ENCODE measurements at regions not wholly inside any gene's neighbourhood (a gene's known extent, or its start where the extent isn't known, plus 50 kb on each side); places are given as distances from the start of the nearest gene placed in this dataset.
"Not testable (repeated sequence)": the region's sequence is repeated elsewhere in the genome, so short reads cannot be mapped to it uniquely, and the experiment has no call there.

GRCh38 chr19:30066781-30067759 lies 125.0 kb downstream of the URI1 start:
- Histone ChIP-seq H3K27me3 (ENCODE audit: control insufficient read depth, insufficient read depth, low read length) (peaks cover 17% of the 10 kb centered on the region), H3K36me3 (ENCODE audit: insufficient read depth, low read length) (no peaks in the 10 kb centered on the region), H3K9ac (ENCODE audit: low read depth, low read length) (no peak overlapping the region), H3K4me1 (ENCODE audit: control insufficient read depth, insufficient read depth, low read length) (no peaks in the 10 kb centered on the region), H3K4me2 (ENCODE audit: low read length) (no peak overlapping the region), H3K4me3 (ENCODE audit: low read length) (no peak overlapping the region), H3K9me3 (replicated peaks; ENCODE audit: low read length) (no peaks in the 10 kb centered on the region)

DNA sequence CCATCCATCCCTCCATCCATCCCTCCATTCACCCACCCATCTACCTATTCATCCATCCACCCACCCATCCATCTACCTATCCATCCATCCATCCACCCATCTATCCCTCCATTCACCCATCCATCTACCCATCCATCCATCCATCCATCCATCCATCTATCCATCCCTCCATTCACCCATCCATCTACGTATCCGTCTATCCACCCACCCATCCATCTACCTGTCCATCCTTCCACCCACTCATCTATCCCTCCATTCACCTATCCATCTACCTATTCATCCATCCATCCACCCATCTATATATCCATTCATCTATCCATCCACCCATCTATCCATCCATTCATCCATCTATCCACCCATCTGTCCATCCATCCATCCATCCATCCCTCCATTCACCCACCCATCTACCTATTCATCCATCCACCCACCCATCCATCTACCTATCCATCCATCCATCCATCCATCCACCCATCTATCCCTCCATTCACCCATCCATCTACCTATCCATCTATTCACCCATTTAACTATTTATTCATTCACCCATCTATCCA lies 126.0 kb downstream of the URI1 start:
- not testable (repeated sequence) for H3K9ac ChIP-seq (ENCODE audit: low read depth, low read length); H3K36me3 ChIP-seq (ENCODE audit: insufficient read depth, low read length); H3K9me3 ChIP-seq (replicated peaks; ENCODE audit: low read length); H3K4me1 ChIP-seq (ENCODE audit: control insufficient read depth, insufficient read depth, low read length); H3K4me2 ChIP-seq (ENCODE audit: low read length); H3K4me3 ChIP-seq (ENCODE audit: low read length)
- H3K27me3 ChIP-seq (ENCODE audit: control insufficient read depth, insufficient read depth, low read length), result peaks cover 18% of the 10 kb centered on the region

- H3K9ac ChIP-seq (ENCODE audit: low read depth, low read length), result no peak overlapping the region
- no peaks in the 10 kb centered on the region for H3K9me3 ChIP-seq (replicated peaks; ENCODE audit: low read length)
- no peak overlapping the region for H3K4me2 ChIP-seq (ENCODE audit: low read length)
These were observed 126.7 kb downstream of the URI1 start for GRCh38 chr19:30068528-30069395.

GRCh38 chr19:30069535-30070197 lies 127.6 kb downstream of the URI1 start:
- Histone ChIP-seq H3K36me3 (ENCODE audit: insufficient read depth, low read length) (no peaks in the 10 kb centered on the region), H3K4me3 (ENCODE audit: low read length) (no peak overlapping the region), H3K27me3 (ENCODE audit: control insufficient read depth, insufficient read depth, low read length) (peaks cover 20% of the 10 kb centered on the region), H3K4me1 (ENCODE audit: control insufficient read depth, insufficient read depth, low read length) (no peaks in the 10 kb centered on the region), H3K4me2 (ENCODE audit: low read length) (no peak overlapping the region), H3K9ac (ENCODE audit: low read depth, low read length) (no peak overlapping the region), H3K9me3 (replicated peaks; ENCODE audit: low read length) (no peaks in the 10 kb centered on the region)

More at GRCh38 chr19:30068528-30069395, 126.7 kb downstream of the URI1 start:
- Histone ChIP-seq H3K4me3 (ENCODE audit: low read length) (no peak overlapping the region), H3K4me1 (ENCODE audit: control insufficient read depth, insufficient read depth, low read length) (no peaks in the 10 kb centered on the region), H3K27me3 (ENCODE audit: control insufficient read depth, insufficient read depth, low read length) (peaks cover 18% of the 10 kb centered on the region), H3K36me3 (ENCODE audit: insufficient read depth, low read length) (no peaks in the 10 kb centered on the region)

DNA sequence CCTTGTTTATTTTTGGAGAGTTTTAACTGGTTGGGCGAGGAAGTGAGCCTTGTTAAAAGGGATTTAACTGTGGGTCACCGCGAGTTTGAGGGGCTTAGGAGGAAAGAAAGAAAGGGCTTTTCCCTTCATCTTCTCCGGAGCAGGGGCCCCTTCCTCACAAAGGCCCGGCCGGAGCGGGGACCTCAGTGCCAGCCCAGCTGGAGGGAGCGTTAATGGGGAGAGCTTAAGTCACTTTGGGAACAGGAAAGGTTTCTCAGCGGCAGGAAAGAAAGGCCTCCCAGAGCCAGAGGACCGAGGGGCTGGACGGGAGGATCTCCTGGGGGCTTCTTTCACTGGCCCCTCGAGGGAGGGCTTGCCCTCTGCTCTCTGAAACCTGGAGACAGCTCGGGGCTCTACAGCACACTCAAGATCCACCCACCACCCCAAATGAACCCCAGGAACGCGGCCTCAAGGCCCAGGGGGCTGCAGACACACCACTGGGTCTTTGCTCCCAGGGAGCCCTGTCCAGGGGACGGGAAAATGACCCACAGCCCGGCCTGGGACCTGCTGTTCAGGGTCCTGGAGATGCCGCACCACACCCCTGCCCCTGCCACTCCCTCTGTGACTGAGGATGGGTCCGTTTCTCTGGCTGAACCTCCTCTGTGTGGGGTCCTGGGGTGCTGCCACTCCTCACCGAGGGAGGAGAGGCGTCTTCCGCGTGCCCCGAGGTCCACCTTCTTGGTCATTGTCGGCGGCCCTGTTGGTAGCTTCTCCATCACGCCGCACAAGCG lies 128.3 kb downstream of the URI1 start:
- no peak overlapping the region for H3K4me2 ChIP-seq (ENCODE audit: low read length)
- no peaks in the 10 kb centered on the region for H3K36me3 ChIP-seq (ENCODE audit: insufficient read depth, low read length)
- no peaks in the 10 kb centered on the region for H3K9me3 ChIP-seq (replicated peaks; ENCODE audit: low read length)
- H3K4me1 ChIP-seq (ENCODE audit: control insufficient read depth, insufficient read depth, low read length), result no peaks in the 10 kb centered on the region
- no peak overlapping the region for H3K4me3 ChIP-seq (ENCODE audit: low read length)
- H3K9ac ChIP-seq (ENCODE audit: low read depth, low read length), result no peak overlapping the region
- peaks cover 20% of the 10 kb centered on the region for H3K27me3 ChIP-seq (ENCODE audit: control insufficient read depth, insufficient read depth, low read length)

GRCh38 chr19:30070968-30071632 lies 129.1 kb downstream of the URI1 start:
- Histone ChIP-seq H3K9me3 (replicated peaks; ENCODE audit: low read length) (no peaks in the 10 kb centered on the region), H3K4me2 (ENCODE audit: low read length) (no peak overlapping the region), H3K4me3 (ENCODE audit: low read length) (no peak overlapping the region), H3K4me1 (ENCODE audit: control insufficient read depth, insufficient read depth, low read length) (no peaks in the 10 kb centered on the region), H3K27me3 (ENCODE audit: control insufficient read depth, insufficient read depth, low read length) (peaks cover 20% of the 10 kb centered on the region), H3K9ac (ENCODE audit: low read depth, low read length) (no peak overlapping the region), H3K36me3 (ENCODE audit: insufficient read depth, low read length) (no peaks in the 10 kb centered on the region)

- H3K27me3 ChIP-seq (ENCODE audit: control insufficient read depth, insufficient read depth, low read length), result peaks cover 20% of the 10 kb centered on the region
- no peaks in the 10 kb centered on the region for H3K4me1 ChIP-seq (ENCODE audit: control insufficient read depth, insufficient read depth, low read length)
- H3K9me3 ChIP-seq (replicated peaks; ENCODE audit: low read length), result no peaks in the 10 kb centered on the region
- no peak overlapping the region for H3K4me2 ChIP-seq (ENCODE audit: low read length)
- H3K9ac ChIP-seq (ENCODE audit: low read depth, low read length), result no peak overlapping the region
- no peaks in the 10 kb centered on the region for H3K36me3 ChIP-seq (ENCODE audit: insufficient read depth, low read length)
- no peak overlapping the region for H3K4me3 ChIP-seq (ENCODE audit: low read length)
These were observed 129.8 kb downstream of the URI1 start for GRCh38 chr19:30071871-30072270.

DNA sequence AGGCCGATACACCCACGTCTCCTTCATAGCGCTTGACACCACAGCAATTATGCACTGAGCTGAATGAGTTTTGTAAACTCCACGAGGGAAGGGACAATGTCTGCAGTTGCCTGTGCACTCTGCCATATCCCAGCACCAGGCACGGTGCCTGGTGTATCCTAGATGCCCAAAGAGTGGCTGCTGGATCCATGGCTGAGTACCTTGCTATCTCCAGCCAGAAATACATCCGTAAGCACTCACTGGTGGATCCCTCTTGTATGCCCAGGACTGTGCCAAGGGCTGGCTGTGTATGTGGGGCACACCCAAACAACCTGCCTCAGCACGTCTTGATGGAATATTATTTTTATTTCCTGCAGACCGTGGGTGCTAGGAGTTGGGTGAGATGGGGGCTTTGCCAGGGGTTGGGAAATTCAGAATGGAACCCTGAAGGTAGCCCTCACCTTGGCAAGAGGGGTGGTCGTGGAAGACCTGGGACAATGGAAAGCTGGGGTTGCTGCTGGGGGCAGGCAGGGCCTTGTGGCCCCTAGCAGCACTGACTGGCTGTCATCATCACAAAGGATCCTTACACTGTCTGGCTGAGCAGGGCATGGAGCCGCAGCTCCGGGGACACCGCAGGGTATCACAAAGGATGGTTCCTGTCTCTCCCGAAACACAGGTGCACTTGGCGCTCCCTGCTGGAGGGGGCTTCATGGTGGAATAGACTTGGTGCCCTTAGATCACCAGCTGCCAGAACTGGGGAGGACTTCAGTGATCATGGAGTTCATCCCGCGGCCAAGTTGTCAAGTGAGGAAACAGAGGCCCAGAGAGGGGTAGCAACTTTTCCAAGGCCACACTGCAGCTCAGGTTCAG lies 131.3 kb downstream of the URI1 start:
- Histone ChIP-seq H3K9ac (ENCODE audit: low read depth, low read length) (no peak overlapping the region), H3K4me1 (ENCODE audit: control insufficient read depth, insufficient read depth, low read length) (no peaks in the 10 kb centered on the region), H3K4me2 (ENCODE audit: low read length) (no peak overlapping the region), H3K36me3 (ENCODE audit: insufficient read depth, low read length) (no peaks in the 10 kb centered on the region), H3K27me3 (ENCODE audit: control insufficient read depth, insufficient read depth, low read length) (peaks cover 20% of the 10 kb centered on the region), H3K9me3 (replicated peaks; ENCODE audit: low read length) (no peaks in the 10 kb centered on the region), H3K4me3 (ENCODE audit: low read length) (no peak overlapping the region)

DNA sequence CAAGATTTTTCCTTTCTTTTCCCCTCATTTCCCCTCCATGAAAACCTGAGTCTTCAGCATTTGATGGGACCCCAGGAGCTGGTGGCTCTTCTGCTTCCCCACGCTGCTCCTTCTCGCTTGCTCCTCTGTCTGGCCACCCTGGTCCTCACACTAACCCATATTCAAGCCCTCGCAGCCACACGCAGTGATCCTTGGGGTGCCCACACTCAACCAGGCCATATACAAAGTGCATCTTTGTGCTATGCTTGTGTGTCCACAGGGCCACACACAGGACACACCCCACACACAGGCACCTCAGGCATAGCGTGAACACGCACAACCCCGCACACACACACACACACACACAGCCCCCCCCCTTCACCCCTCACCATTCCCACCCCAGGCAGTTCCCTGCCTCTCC lies 132.1 kb downstream of the URI1 start:
- Histone ChIP-seq H3K4me2 (ENCODE audit: low read length) (no peak overlapping the region), H3K9ac (ENCODE audit: low read depth, low read length) (no peak overlapping the region), H3K36me3 (ENCODE audit: insufficient read depth, low read length) (no peaks in the 10 kb centered on the region), H3K4me1 (ENCODE audit: control insufficient read depth, insufficient read depth, low read length) (no peaks in the 10 kb centered on the region), H3K9me3 (replicated peaks; ENCODE audit: low read length) (no peaks in the 10 kb centered on the region), H3K4me3 (ENCODE audit: low read length) (no peak overlapping the region), H3K27me3 (ENCODE audit: control insufficient read depth, insufficient read depth, low read length) (peaks cover 20% of the 10 kb centered on the region)
